ENCODE measurements at regions not wholly inside any gene's neighbourhood (a gene's known extent, or its start where the extent isn't known, plus 50 kb on each side); places are given as distances from the start of the nearest gene placed in this dataset.

DNA sequence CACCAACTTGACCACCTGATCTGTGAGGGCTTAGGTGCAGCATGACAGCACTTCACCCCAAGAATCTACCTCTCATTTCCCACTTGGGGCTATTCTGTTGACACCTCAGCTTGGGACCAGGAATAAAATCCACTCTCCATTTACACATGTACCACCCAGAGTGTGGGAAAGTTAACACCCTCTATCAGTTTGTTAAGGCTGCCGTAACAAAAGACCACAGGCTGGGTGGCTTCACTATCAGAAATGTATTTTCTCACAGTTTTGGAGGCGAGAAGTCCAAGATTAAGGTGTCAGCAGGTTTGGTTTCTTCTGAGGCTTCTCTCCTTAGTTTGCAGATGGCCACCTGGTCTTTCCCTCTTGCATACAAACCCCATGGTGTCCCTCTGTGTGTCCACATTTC is 277.7 kb upstream of the ERBB4 start:
- TF ChIP-seq FOXJ3 (CRISPR knock-in tag; IDR thresholded peaks at IDR 0.05), result no peak
- no peak for TF ChIP-seq RAD21 (IDR thresholded peaks at IDR 0.05; ENCODE audit: low read length)
- no peak for TF ChIP-seq CTCF (IDR thresholded peaks at IDR 0.05)
- no peak for TF ChIP-seq MEF2A (IDR thresholded peaks at IDR 0.05; ENCODE audit: borderline replicate concordance, low read depth)
- TF ChIP-seq RXRA (IDR thresholded peaks at IDR 0.05; ENCODE audit: borderline replicate concordance, low read depth), result no peak
- no peak for TF ChIP-seq REST (IDR thresholded peaks at IDR 0.05; ENCODE audit: low read depth, low read length)
- no peak for TF ChIP-seq SIN3A (IDR thresholded peaks at IDR 0.05; ENCODE audit: borderline replicate concordance, low read depth, low read length)
- TF ChIP-seq SMC3 (IDR thresholded peaks at IDR 0.05; ENCODE audit: low read depth, low read length), result no peak
- TF ChIP-seq EP300 (IDR thresholded peaks at IDR 0.05; ENCODE audit: borderline replicate concordance in 1 of 2, low read depth in 1 of 2, low read length in 1 of 2), result no peak
- TF ChIP-seq, protein P1, sequence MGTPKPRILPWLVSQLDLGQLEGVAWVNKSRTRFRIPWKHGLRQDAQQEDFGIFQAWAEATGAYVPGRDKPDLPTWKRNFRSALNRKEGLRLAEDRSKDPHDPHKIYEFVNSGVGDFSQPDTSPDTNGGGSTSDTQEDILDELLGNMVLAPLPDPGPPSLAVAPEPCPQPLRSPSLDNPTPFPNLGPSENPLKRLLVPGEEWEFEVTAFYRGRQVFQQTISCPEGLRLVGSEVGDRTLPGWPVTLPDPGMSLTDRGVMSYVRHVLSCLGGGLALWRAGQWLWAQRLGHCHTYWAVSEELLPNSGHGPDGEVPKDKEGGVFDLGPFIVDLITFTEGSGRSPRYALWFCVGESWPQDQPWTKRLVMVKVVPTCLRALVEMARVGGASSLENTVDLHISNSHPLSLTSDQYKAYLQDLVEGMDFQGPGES (IDR thresholded peaks at IDR 0.05; ENCODE audit: low read depth, low read length), result no peak
- TF ChIP-seq, protein P2, sequence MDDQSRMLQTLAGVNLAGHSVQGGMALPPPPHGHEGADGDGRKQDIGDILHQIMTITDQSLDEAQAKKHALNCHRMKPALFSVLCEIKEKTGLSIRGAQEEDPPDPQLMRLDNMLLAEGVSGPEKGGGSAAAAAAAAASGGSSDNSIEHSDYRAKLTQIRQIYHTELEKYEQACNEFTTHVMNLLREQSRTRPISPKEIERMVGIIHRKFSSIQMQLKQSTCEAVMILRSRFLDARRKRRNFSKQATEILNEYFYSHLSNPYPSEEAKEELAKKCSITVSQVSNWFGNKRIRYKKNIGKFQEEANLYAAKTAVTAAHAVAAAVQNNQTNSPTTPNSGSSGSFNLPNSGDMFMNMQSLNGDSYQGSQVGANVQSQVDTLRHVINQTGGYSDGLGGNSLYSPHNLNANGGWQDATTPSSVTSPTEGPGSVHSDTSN (IDR thresholded peaks at IDR 0.05), result no peak
- no peak for TF ChIP-seq TEAD4 (IDR thresholded peaks at IDR 0.05; ENCODE audit: borderline replicate concordance, insufficient read depth)
